ENCODE measurements at regions not wholly inside any gene's neighbourhood (a gene's known extent, or its start where the extent isn't known, plus 50 kb on each side); places are given as distances from the start of the nearest gene placed in this dataset.

- TF ChIP-seq POLR2A (IDR thresholded peaks at IDR 0.05), result no peak
- no peak for TF ChIP-seq CTCF (IDR thresholded peaks at IDR 0.05)
- TF ChIP-seq POLR2AphosphoS5 (IDR thresholded peaks at IDR 0.05), result no peak
These were observed 448.7 kb upstream of the PFKP start for GRCh38 chr10:2618690-2619089.
